ENCODE measurements at regions not wholly inside any gene's neighbourhood (a gene's known extent, or its start where the extent isn't known, plus 50 kb on each side); places are given as distances from the start of the nearest gene placed in this dataset.
"Not testable (repeated sequence)": the region's sequence is repeated elsewhere in the genome, so short reads cannot be mapped to it uniquely, and the experiment has no call there.

GRCh38 chr5:82636591-82636990, 358.4 kb upstream of the RPS23 start:
- Histone ChIP-seq H3K9me3 (ENCODE audit: control insufficient read depth in 1 of 2, low read length in 2 of 2) (no peaks in the 10 kb centered on the region), H3K4me3 (ENCODE audit: low read depth in 1 of 2, low read length in 2 of 2) (no peak overlapping the region), H3K36me3 (ENCODE audit: control insufficient read depth in 1 of 2, insufficient read depth in 2 of 2, low read length in 2 of 2) (no peaks in the 10 kb centered on the region), H3K4me1 (ENCODE audit: control insufficient read depth in 1 of 2, insufficient read depth in 2 of 2, low read length in 2 of 2) (peaks cover 0 to 14% of the 10 kb centered on the region in 2 donors), H3K27ac (ENCODE audit: low read length) (no peak overlapping the region), H3K27me3 (ENCODE audit: low read depth, low read length) (no peaks in the 10 kb centered on the region)

- Histone ChIP-seq H3K9me3 (ENCODE audit: control insufficient read depth in 1 of 2, low read length in 2 of 2) (no peaks in the 10 kb centered on the region), H3K27me3 (ENCODE audit: low read depth, low read length) (no peaks in the 10 kb centered on the region), H3K27ac (ENCODE audit: low read length) (no peak overlapping the region), H3K4me1 (ENCODE audit: control insufficient read depth in 1 of 2, insufficient read depth in 2 of 2, low read length in 2 of 2) (peaks cover 0 to 8% of the 10 kb centered on the region in 2 donors), H3K36me3 (ENCODE audit: control insufficient read depth in 1 of 2, insufficient read depth in 2 of 2, low read length in 2 of 2) (no peaks in the 10 kb centered on the region), H3K4me3 (ENCODE audit: low read depth in 1 of 2, low read length in 2 of 2) (no peak overlapping the region)
These were observed 357.6 kb upstream of the RPS23 start for GRCh38 chr5:82635561-82636288.

GRCh38 chr5:82628364-82628910, 350.3 kb upstream of the RPS23 start:
- H3K4me3 ChIP-seq (ENCODE audit: low read depth in 1 of 2, low read length in 2 of 2): no peak overlapping the region
- no peaks in the 10 kb centered on the region for H3K27me3 ChIP-seq (ENCODE audit: low read depth, low read length)
- no peaks in the 10 kb centered on the region for H3K36me3 ChIP-seq (ENCODE audit: control insufficient read depth in 1 of 2, insufficient read depth in 2 of 2, low read length in 2 of 2)
- H3K9me3 ChIP-seq (ENCODE audit: control insufficient read depth in 1 of 2, low read length in 2 of 2): no peaks in the 10 kb centered on the region
- no peaks in the 10 kb centered on the region for H3K4me1 ChIP-seq (ENCODE audit: control insufficient read depth in 1 of 2, insufficient read depth in 2 of 2, low read length in 2 of 2)
- no peak overlapping the region for H3K27ac ChIP-seq (ENCODE audit: low read length)

- H3K9me3 ChIP-seq (ENCODE audit: control insufficient read depth in 1 of 2, low read length in 2 of 2); H3K27ac ChIP-seq (ENCODE audit: low read length); H3K4me3 ChIP-seq (ENCODE audit: low read depth in 1 of 2, low read length in 2 of 2); H3K36me3 ChIP-seq (ENCODE audit: control insufficient read depth in 1 of 2, insufficient read depth in 2 of 2, low read length in 2 of 2); H3K27me3 ChIP-seq (ENCODE audit: low read depth, low read length); H3K4me1 ChIP-seq (ENCODE audit: control insufficient read depth in 1 of 2, insufficient read depth in 2 of 2, low read length in 2 of 2): not testable (repeated sequence)
These were observed 348.9 kb upstream of the RPS23 start for GRCh38 chr5:82626905-82627591.

GRCh38 chr5:82626012-82626411, 347.9 kb upstream of the RPS23 start:
- not testable (repeated sequence) for H3K4me1 ChIP-seq (ENCODE audit: control insufficient read depth in 1 of 2, insufficient read depth in 2 of 2, low read length in 2 of 2); H3K9me3 ChIP-seq (ENCODE audit: control insufficient read depth in 1 of 2, low read length in 2 of 2); H3K27ac ChIP-seq (ENCODE audit: low read length); H3K27me3 ChIP-seq (ENCODE audit: low read depth, low read length); H3K36me3 ChIP-seq (ENCODE audit: control insufficient read depth in 1 of 2, insufficient read depth in 2 of 2, low read length in 2 of 2); H3K4me3 ChIP-seq (ENCODE audit: low read depth in 1 of 2, low read length in 2 of 2)

- Histone ChIP-seq H3K36me3 (ENCODE audit: control insufficient read depth in 1 of 2, insufficient read depth in 2 of 2, low read length in 2 of 2) (no peaks in the 10 kb centered on the region), H3K27me3 (ENCODE audit: low read depth, low read length) (no peaks in the 10 kb centered on the region), H3K4me1 (ENCODE audit: control insufficient read depth in 1 of 2, insufficient read depth in 2 of 2, low read length in 2 of 2) (no peaks in the 10 kb centered on the region), H3K9me3 (ENCODE audit: control insufficient read depth in 1 of 2, low read length in 2 of 2) (no peaks in the 10 kb centered on the region), H3K4me3 (ENCODE audit: low read depth in 1 of 2, low read length in 2 of 2) (no peak overlapping the region), H3K27ac (ENCODE audit: low read length) (no peak overlapping the region)
These were observed 345.9 kb upstream of the RPS23 start for GRCh38 chr5:82624062-82624461.

GRCh38 chr5:82622711-82623514, 344.8 kb upstream of the RPS23 start:
- no peak overlapping the region for H3K4me3 ChIP-seq (ENCODE audit: low read depth in 1 of 2, low read length in 2 of 2)
- H3K9me3 ChIP-seq (ENCODE audit: control insufficient read depth in 1 of 2, low read length in 2 of 2): no peaks in the 10 kb centered on the region
- H3K27me3 ChIP-seq (ENCODE audit: low read depth, low read length): no peaks in the 10 kb centered on the region
- no peaks in the 10 kb centered on the region for H3K4me1 ChIP-seq (ENCODE audit: control insufficient read depth in 1 of 2, insufficient read depth in 2 of 2, low read length in 2 of 2)
- no peak overlapping the region for H3K27ac ChIP-seq (ENCODE audit: low read length)
- no peaks in the 10 kb centered on the region for H3K36me3 ChIP-seq (ENCODE audit: control insufficient read depth in 1 of 2, insufficient read depth in 2 of 2, low read length in 2 of 2)

GRCh38 chr5:82622205-82622604, 344.1 kb upstream of the RPS23 start:
- Histone ChIP-seq H3K9me3 (ENCODE audit: control insufficient read depth in 1 of 2, low read length in 2 of 2) (no peaks in the 10 kb centered on the region), H3K36me3 (ENCODE audit: control insufficient read depth in 1 of 2, insufficient read depth in 2 of 2, low read length in 2 of 2) (no peaks in the 10 kb centered on the region), H3K4me3 (ENCODE audit: low read depth in 1 of 2, low read length in 2 of 2) (no peak overlapping the region), H3K27me3 (ENCODE audit: low read depth, low read length) (no peaks in the 10 kb centered on the region), H3K27ac (ENCODE audit: low read length) (no peak overlapping the region), H3K4me1 (ENCODE audit: control insufficient read depth in 1 of 2, insufficient read depth in 2 of 2, low read length in 2 of 2) (no peaks in the 10 kb centered on the region)

- no peaks in the 10 kb centered on the region for H3K4me1 ChIP-seq (ENCODE audit: control insufficient read depth in 1 of 2, insufficient read depth in 2 of 2, low read length in 2 of 2)
- H3K4me3 ChIP-seq (ENCODE audit: low read depth in 1 of 2, low read length in 2 of 2): no peak overlapping the region
- no peaks in the 10 kb centered on the region for H3K9me3 ChIP-seq (ENCODE audit: control insufficient read depth in 1 of 2, low read length in 2 of 2)
- no peaks in the 10 kb centered on the region for H3K27me3 ChIP-seq (ENCODE audit: low read depth, low read length)
- no peak overlapping the region for H3K27ac ChIP-seq (ENCODE audit: low read length)
- H3K36me3 ChIP-seq (ENCODE audit: control insufficient read depth in 1 of 2, insufficient read depth in 2 of 2, low read length in 2 of 2): no peaks in the 10 kb centered on the region
These were observed 342.9 kb upstream of the RPS23 start for GRCh38 chr5:82620957-82621600.

GRCh38 chr5:82619097-82619496, 340.9 kb upstream of the RPS23 start:
- Histone ChIP-seq H3K36me3 (ENCODE audit: control insufficient read depth in 1 of 2, insufficient read depth in 2 of 2, low read length in 2 of 2) (no peaks in the 10 kb centered on the region), H3K9me3 (ENCODE audit: control insufficient read depth in 1 of 2, low read length in 2 of 2) (no peaks in the 10 kb centered on the region), H3K4me1 (ENCODE audit: control insufficient read depth in 1 of 2, insufficient read depth in 2 of 2, low read length in 2 of 2) (no peaks in the 10 kb centered on the region), H3K27ac (ENCODE audit: low read length) (no peak overlapping the region), H3K4me3 (ENCODE audit: low read depth in 1 of 2, low read length in 2 of 2) (no peak overlapping the region), H3K27me3 (ENCODE audit: low read depth, low read length) (no peaks in the 10 kb centered on the region)

- Histone ChIP-seq H3K27ac (ENCODE audit: low read length) (no peak overlapping the region), H3K4me3 (ENCODE audit: low read depth in 1 of 2, low read length in 2 of 2) (no peak overlapping the region), H3K36me3 (ENCODE audit: control insufficient read depth in 1 of 2, insufficient read depth in 2 of 2, low read length in 2 of 2) (no peaks in the 10 kb centered on the region), H3K9me3 (ENCODE audit: control insufficient read depth in 1 of 2, low read length in 2 of 2) (no peaks in the 10 kb centered on the region), H3K4me1 (ENCODE audit: control insufficient read depth in 1 of 2, insufficient read depth in 2 of 2, low read length in 2 of 2) (no peaks in the 10 kb centered on the region), H3K27me3 (ENCODE audit: low read depth, low read length) (no peaks in the 10 kb centered on the region)
These were observed 336.6 kb upstream of the RPS23 start for GRCh38 chr5:82614706-82615105.

All from muscle layer of duodenum (tissue), 2 donors.